Mesenchymal stem cell (in vitro differentiated cells and primary cell): ENCODE measurements at regions not wholly inside any gene's neighbourhood (a gene's known extent, or its start where the extent isn't known, plus 50 kb on each side); places are given as distances from the start of the nearest gene placed in this dataset.

Experiments used
- DNase-seq: peaks from one replicate; pipeline ENCODE4 v3.0.0-alpha.2; 2013
- H2AFZ ChIP-seq: one replicate; pipeline ENCODE4 v1.6.1; 2013; ENCODE audit warnings: low read depth, mild to moderate bottlenecking, control low read depth, inconsistent platforms, low read length, moderate library complexity
- H2AK5ac ChIP-seq: 2 replicates; pipeline ENCODE4 v1.6.1; 2013; ENCODE audit warnings: low read length, moderate library complexity, mild to moderate bottlenecking, inconsistent platforms; ENCODE audit not compliant: severe bottlenecking
- H2BK120ac ChIP-seq: one replicate; pipeline ENCODE4 v1.6.1; 2013; ENCODE audit warnings: low read depth, mild to moderate bottlenecking, inconsistent platforms, low read length, moderate library complexity
- H2BK12ac ChIP-seq, 2 experiments: one replicate each; pipeline ENCODE4 v1.6.1; 2013; ENCODE audit warnings: inconsistent platforms in 2 of 2, low read length in 2 of 2, mild to moderate bottlenecking in 2 of 2, moderate library complexity in 2 of 2, control low read depth in 1 of 2
- H2BK15ac ChIP-seq: one replicate; pipeline ENCODE4 v1.6.1; 2013; ENCODE audit warnings: mild to moderate bottlenecking, low read depth, inconsistent platforms; ENCODE audit not compliant: poor library complexity, severe bottlenecking
- H2BK5ac ChIP-seq: 2 replicates; pipeline ENCODE4 v1.6.1; 2013; ENCODE audit warnings: low read depth, mild to moderate bottlenecking, low read length, control low read depth, inconsistent platforms; ENCODE audit not compliant: poor library complexity, severe bottlenecking
- H3K14ac ChIP-seq, 2 experiments: one replicate each; pipeline ENCODE4 v1.6.1; 2013; ENCODE audit warnings: inconsistent platforms in 2 of 2, low read length in 2 of 2, control low read depth in 1 of 2, mild to moderate bottlenecking in 1 of 2, moderate library complexity in 1 of 2
- H3K18ac ChIP-seq, 2 experiments: one replicate each; pipeline ENCODE4 v1.6.1; 2013; ENCODE audit warnings: inconsistent platforms in 2 of 2, low read length in 2 of 2, control low read depth in 1 of 2, low read depth in 1 of 2, mild to moderate bottlenecking in 1 of 2
- H3K23ac ChIP-seq, 2 experiments: one replicate each; pipeline ENCODE4 v1.6.1; 2013; ENCODE audit warnings: inconsistent platforms in 2 of 2, low read length in 2 of 2, mild to moderate bottlenecking in 2 of 2, moderate library complexity in 2 of 2, control low read depth in 1 of 2
- H3K27ac ChIP-seq: 2 replicates; pipeline ENCODE4 v1.5.1; 2013; ENCODE audit warnings: mild to moderate bottlenecking, moderate library complexity, low read length, control low read depth, inconsistent platforms; ENCODE audit not compliant: poor library complexity, severe bottlenecking
- H3K27me3 ChIP-seq, 2 experiments: 2 replicates each; pipeline versions ENCODE4 v1.6.1 to v1.7.0; 2013; ENCODE audit warnings: low read length in 2 of 2, mild to moderate bottlenecking in 2 of 2, moderate library complexity in 2 of 2, control low read depth in 1 of 2, inconsistent platforms in 1 of 2; ENCODE audit not compliant: control insufficient read depth in 1 of 2, insufficient read depth in 1 of 2
- H3K36me3 ChIP-seq, 2 experiments: 2 replicates each; pipeline versions ENCODE4 v1.6.1 to v1.7.0; 2013; ENCODE audit warnings: low read length in 2 of 2, control low read depth in 1 of 2, inconsistent platforms in 1 of 2, low read depth in 1 of 2, mild to moderate bottlenecking in 1 of 2; ENCODE audit not compliant: insufficient read depth in 2 of 2, control insufficient read depth in 1 of 2
- H3K4ac ChIP-seq, 2 experiments: one replicate each; pipeline ENCODE4 v1.6.1; 2013; ENCODE audit warnings: inconsistent platforms in 2 of 2, low read length in 2 of 2, mild to moderate bottlenecking in 2 of 2, moderate library complexity in 2 of 2, control low read depth in 1 of 2, low read depth in 1 of 2
- H3K4me1 ChIP-seq: 2 replicates; pipeline ENCODE4 v1.6.1; 2013; ENCODE audit warnings: low read depth, low read length, control low read depth; ENCODE audit not compliant: control insufficient read depth, insufficient read depth
- H3K4me2 ChIP-seq: 2 replicates; pipeline ENCODE4 v1.6.1; 2013; ENCODE audit warnings: low read length, mild to moderate bottlenecking, inconsistent platforms; ENCODE audit not compliant: poor library complexity, severe bottlenecking
- H3K4me3 ChIP-seq, 2 experiments: 2 replicates each; pipeline versions ENCODE4 v1.5.1 to v1.7.0; 2013; ENCODE audit warnings: low read length in 2 of 2, mild to moderate bottlenecking in 2 of 2, control low read depth in 1 of 2, low read depth in 1 of 2; ENCODE audit not compliant: insufficient read depth in 1 of 2
- H3K79me1 ChIP-seq: replicated peaks from 2 replicates; pipeline ENCODE4 v1.6.1; 2013; ENCODE audit warnings: mild to moderate bottlenecking, control low read depth, low read length, inconsistent platforms; ENCODE audit not compliant: poor library complexity, severe bottlenecking
- H3K9ac ChIP-seq: 2 replicates; pipeline ENCODE4 v1.7.0; 2013; ENCODE audit warnings: mild to moderate bottlenecking, low read length, moderate library complexity
- H3K9me3 ChIP-seq: 2 replicates; pipeline ENCODE4 v1.7.0; 2013; ENCODE audit warnings: mild to moderate bottlenecking, low read length; ENCODE audit not compliant: control insufficient read depth
- H4K8ac ChIP-seq: one replicate; pipeline ENCODE4 v1.6.1; 2013; ENCODE audit warnings: inconsistent platforms, mild to moderate bottlenecking, low read length, moderate library complexity
- H4K91ac ChIP-seq: one replicate; pipeline ENCODE4 v1.6.1; 2013; ENCODE audit warnings: mild to moderate bottlenecking, low read length, inconsistent platforms
- WGBS: methylation state at CpG from one replicate; pipeline ENCODE4 v1.1.7; 2013; ENCODE audit warnings: mixed read lengths; 5-methylcytosine and 5-hydroxymethylcytosine counted together

GRCh38 chr6:85977661-85978060 is 335.0 kb upstream of the SYNCRIP start:
- H3K4me2 ChIP-seq: no peak overlapping the region
- no peak overlapping the region for H2BK120ac ChIP-seq
- H3K4me3 ChIP-seq: no peak overlapping the region
- H2AFZ ChIP-seq: no peak overlapping the region
- no peak overlapping the region for H3K4ac ChIP-seq
- no peaks in the 10 kb centered on the region for H3K4me1 ChIP-seq
- no peaks in the 10 kb centered on the region for H3K79me1 ChIP-seq
- H3K27ac ChIP-seq: no peak overlapping the region
- no peak overlapping the region for H4K8ac ChIP-seq
- H3K9me3 ChIP-seq: peaks cover 12% of the 10 kb centered on the region
- H2BK12ac ChIP-seq: no peak overlapping the region
- no peaks in the 10 kb centered on the region for H3K27me3 ChIP-seq
- no peak overlapping the region for H2BK15ac ChIP-seq
- no peak overlapping the region for H3K18ac ChIP-seq
- no peak overlapping the region for H2BK5ac ChIP-seq
- H3K23ac ChIP-seq: no peak overlapping the region
- DNase-seq: no peak
- H3K14ac ChIP-seq: no peak overlapping the region
- no peak overlapping the region for H2AK5ac ChIP-seq
- H3K9ac ChIP-seq: no peak overlapping the region
- no peak overlapping the region for H4K91ac ChIP-seq
- no peaks in the 10 kb centered on the region for H3K36me3 ChIP-seq

DNA sequence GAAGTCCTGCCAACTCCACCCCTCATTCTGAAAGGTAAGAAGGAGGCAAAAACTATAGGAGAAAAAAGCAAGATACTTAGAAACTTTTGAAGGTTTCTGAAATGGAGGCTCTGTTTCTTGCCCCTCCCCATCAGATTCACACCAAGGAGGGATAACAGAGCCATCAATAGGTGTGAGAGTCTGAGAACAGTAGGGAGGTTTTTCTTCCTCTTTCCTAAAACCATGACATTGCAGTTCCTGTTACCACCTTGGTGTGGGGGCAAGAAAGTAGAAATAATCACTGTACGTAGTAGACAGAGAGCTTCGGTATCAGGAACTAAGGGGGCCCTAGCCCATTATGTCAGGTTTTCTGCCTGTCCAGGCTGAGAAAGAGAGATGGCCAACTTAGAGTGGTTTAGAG is 333.3 kb upstream of the SYNCRIP start:
- no peak overlapping the region for H2AFZ ChIP-seq
- no peaks in the 10 kb centered on the region for H3K36me3 ChIP-seq
- no peak overlapping the region for H3K9ac ChIP-seq
- H3K4me2 ChIP-seq: no peak overlapping the region
- H3K18ac ChIP-seq: no peak overlapping the region
- H3K79me1 ChIP-seq: no peaks in the 10 kb centered on the region
- WGBS: 72% methylated on average over 2 of the region's 2 CpGs
- no peaks in the 10 kb centered on the region for H3K4me1 ChIP-seq
- no peak overlapping the region for H3K23ac ChIP-seq
- H4K8ac ChIP-seq: no peak overlapping the region
- H3K27me3 ChIP-seq: no peaks in the 10 kb centered on the region
- no peak overlapping the region for H2BK12ac ChIP-seq
- H4K91ac ChIP-seq: no peak overlapping the region
- no peak overlapping the region for H3K4me3 ChIP-seq
- H2BK120ac ChIP-seq: no peak overlapping the region
- peaks cover 5% of the 10 kb centered on the region for H3K9me3 ChIP-seq
- no peak overlapping the region for H3K14ac ChIP-seq
- H2BK15ac ChIP-seq: no peak overlapping the region
- H3K27ac ChIP-seq: no peak overlapping the region
- H2BK5ac ChIP-seq: no peak overlapping the region
- no peak overlapping the region for H2AK5ac ChIP-seq
- no peak for DNase-seq
- H3K4ac ChIP-seq: no peak overlapping the region

DNA sequence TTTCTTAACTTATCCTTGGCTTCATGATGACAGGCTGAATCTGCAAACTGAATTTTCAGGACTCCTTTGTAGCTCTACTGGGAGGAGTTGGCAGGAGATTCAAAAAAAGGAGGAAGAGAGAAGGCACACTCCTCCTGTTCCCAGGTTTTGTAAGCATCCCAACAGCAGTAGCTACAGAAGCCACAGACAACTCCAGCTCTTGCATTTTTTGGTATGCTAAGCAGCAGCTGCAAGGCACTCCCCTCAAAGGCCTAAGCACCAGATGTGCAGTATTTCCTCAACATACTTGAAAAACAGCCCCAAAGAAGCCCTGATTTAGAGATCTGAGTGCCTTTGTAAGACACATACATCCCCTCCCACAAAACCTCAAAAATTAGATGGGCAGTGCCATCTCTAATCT is 328.6 kb upstream of the SYNCRIP start:
- no peak overlapping the region for H3K27ac ChIP-seq
- H3K23ac ChIP-seq: no peak overlapping the region
- H2BK12ac ChIP-seq: no peak overlapping the region
- H2BK120ac ChIP-seq: no peak overlapping the region
- no peak overlapping the region for H2BK15ac ChIP-seq
- H3K9ac ChIP-seq: no peak overlapping the region
- no peak overlapping the region for H3K4me3 ChIP-seq
- no peak overlapping the region for H2AK5ac ChIP-seq
- no peaks in the 10 kb centered on the region for H3K27me3 ChIP-seq
- H4K91ac ChIP-seq: no peak overlapping the region
- H2AFZ ChIP-seq: no peak overlapping the region
- no peaks in the 10 kb centered on the region for H3K79me1 ChIP-seq
- H3K18ac ChIP-seq: no peak overlapping the region
- no peak overlapping the region for H3K4me2 ChIP-seq
- no peak overlapping the region for H3K14ac ChIP-seq
- H4K8ac ChIP-seq: no peak overlapping the region
- H3K4me1 ChIP-seq: no peaks in the 10 kb centered on the region
- no peak for DNase-seq
- H2BK5ac ChIP-seq: no peak overlapping the region
- no peaks in the 10 kb centered on the region for H3K9me3 ChIP-seq
- H3K4ac ChIP-seq: no peak overlapping the region
- H3K36me3 ChIP-seq: no peaks in the 10 kb centered on the region

GRCh38 chr6:85966828-85967227 is 324.1 kb upstream of the SYNCRIP start:
- H2BK12ac ChIP-seq: no peak overlapping the region
- H3K14ac ChIP-seq: no peak overlapping the region
- no peak overlapping the region for H4K8ac ChIP-seq
- no peaks in the 10 kb centered on the region for H3K36me3 ChIP-seq
- H3K23ac ChIP-seq: no peak overlapping the region
- H3K4me3 ChIP-seq: no peak overlapping the region
- no peak overlapping the region for H3K27ac ChIP-seq
- WGBS: 57% methylated on average over 5 of the region's 5 CpGs
- H3K9me3 ChIP-seq: no peaks in the 10 kb centered on the region
- H3K4ac ChIP-seq: no peak overlapping the region
- no peak overlapping the region for H2BK120ac ChIP-seq
- no peak overlapping the region for H2BK5ac ChIP-seq
- no peaks in the 10 kb centered on the region for H3K79me1 ChIP-seq
- no peak overlapping the region for H2BK15ac ChIP-seq
- no peak overlapping the region for H2AK5ac ChIP-seq
- H2AFZ ChIP-seq: no peak overlapping the region
- no peaks in the 10 kb centered on the region for H3K27me3 ChIP-seq
- H3K4me1 ChIP-seq: no peaks in the 10 kb centered on the region
- no peak overlapping the region for H3K9ac ChIP-seq
- DNase-seq: no peak
- no peak overlapping the region for H3K18ac ChIP-seq
- no peak overlapping the region for H3K4me2 ChIP-seq
- no peak overlapping the region for H4K91ac ChIP-seq
